Testis (tissue), 2 donors: ENCODE measurements at regions not wholly inside any gene's neighbourhood (a gene's known extent, or its start where the extent isn't known, plus 50 kb on each side); places are given as distances from the start of the nearest gene placed in this dataset.

Source experiments
- CTCF ChIP-seq, 3 experiments: fragments of 450-650 bp in 2 of 3; fragments of 200-600 bp in 1 of 3; sonication (generic) in 1 of 3; IDR thresholded peaks; one replicate each; pipeline ENCODE4 v1.5.1; 2016 to 2019; ENCODE audit warnings: antibody characterized with exemption in 3 of 3, mild to moderate bottlenecking in 2 of 3, moderate library complexity in 1 of 3
- POLR2A ChIP-seq: fragments of 450-650 bp; IDR thresholded peaks from one replicate; pipeline ENCODE4 v1.6.1; 2017; ENCODE audit warnings: antibody characterized with exemption, mild to moderate bottlenecking, moderate library complexity

GRCh38 chr10:8420182-8420581 lies 365.7 kb downstream of the GATA3 start:
- no peak for TF ChIP-seq POLR2A
- no peak for TF ChIP-seq CTCF (IDR thresholded peaks at IDR 0.05)
